ENCODE measurements at regions not wholly inside any gene's neighbourhood (a gene's known extent, or its start where the extent isn't known, plus 50 kb on each side); places are given as distances from the start of the nearest gene placed in this dataset.

- POLR2A ChIA-PET = no interaction called here
- no peak for FAIRE-seq
- Histone ChIP-seq H3K27ac (ENCODE audit: control insufficient read depth, insufficient read depth) (no peak overlapping the region), H3K4me1 (ENCODE audit: control insufficient read depth, insufficient read depth, low read length) (no peaks in the 10 kb centered on the region), H3K4me3 (no peak overlapping the region), H3K27me3 (replicated peaks in 1 of 2; ENCODE audit: control insufficient read depth in 2 of 2, insufficient read depth in 2 of 2, low read length in 1 of 2) (no peaks in the 10 kb centered on the region; a peak in 1 of 4 replicates), H3K9me3 (replicated peaks; ENCODE audit: control insufficient read depth, insufficient read depth, low read length) (no peaks in the 10 kb centered on the region), H3K79me2 (ENCODE audit: control insufficient read depth, insufficient read depth, low read length) (no peaks in the 10 kb centered on the region), H4K20me1 (ENCODE audit: control insufficient read depth, insufficient read depth) (no peaks in the 10 kb centered on the region), H3K9ac (ENCODE audit: control insufficient read depth, insufficient read depth, low read length) (no peak overlapping the region), H2AFZ (ENCODE audit: control insufficient read depth, low read depth, low read length) (no peak overlapping the region), H3K4me2 (ENCODE audit: control insufficient read depth, insufficient read depth) (no peak overlapping the region), H3K36me3 (ENCODE audit: control insufficient read depth in 2 of 2, insufficient read depth in 2 of 2, low read length in 1 of 2) (no peaks in the 10 kb centered on the region)
- in situ Hi-C loops (cut with MboI) = no loop called here
- DNase-seq (ENCODE audit: low read depth, low spot score) = no peak
- intact Hi-C loops (cut with micrococcal nuclease; ENCODE audit: unreplicated experiment) = no loop called here
- 0% methylated on average over 2 of the region's 2 CpGs for WGBS (ENCODE audit: insufficient coverage, insufficient replicate concordance, low lambda C conversion rate, missing lambda C conversion rate)
- CTCF ChIA-PET = interaction anchor here (0.7 kb wide), 1 partner anchor 22 kb away, joined by 3 read pairs; no protein-coding TSS in a partner anchor
- RAD21 ChIA-PET (ENCODE audit: unreplicated experiment) = no interaction called here
- SMC1A ChIA-PET (ENCODE audit: uncharacterized antibody, unreplicated experiment) = interaction anchor here (0.6 kb wide), 1 partner anchor 369 kb away, joined by 3 read pairs; no protein-coding TSS in a partner anchor
- ATAC-seq = no peak
- BruUV-seq (replicated peaks) = no TSS peak
- TF ChIP-seq ETV6 (conservative IDR thresholded peaks at IDR 0.05 in 1 of 2, IDR thresholded peaks at IDR 0.05 in 1 of 2; ENCODE audit: borderline replicate concordance in 1 of 2, low read depth in 1 of 2) (no peak), SMAD1 (IDR thresholded peaks at IDR 0.05; ENCODE audit: low read depth, partially characterized antibody) (no peak), BCL3 (IDR thresholded peaks at IDR 0.05; ENCODE audit: borderline replicate concordance, insufficient read depth, low read depth, low read length, poor library complexity, severe bottlenecking) (no peak), REST (IDR thresholded peaks at IDR 0.05; ENCODE audit: low read depth, low read length) (no peak), BACH1 (IDR thresholded peaks at IDR 0.05; ENCODE audit: borderline replicate concordance) (no peak), NFYA (IDR thresholded peaks at IDR 0.05; ENCODE audit: borderline replicate concordance, low read depth, low read length) (no peak), ZBTB11 (CRISPR knock-in tag; IDR thresholded peaks at IDR 0.05) (no peak), CREM (IDR thresholded peaks at IDR 0.05; ENCODE audit: low read depth) (no peak), RELA (IDR thresholded peaks at IDR 0.05; ENCODE audit: borderline replicate concordance, partially characterized antibody) (no peak), SREBF1 (IDR thresholded peaks at IDR 0.05; ENCODE audit: low read length) (no peak), PBX3 (IDR thresholded peaks at IDR 0.05; ENCODE audit: insufficient replicate concordance, low read depth, low read length) (no peak), NR2F1 (conservative IDR thresholded peaks at IDR 0.05) (no peak)
These were observed 73.4 kb downstream of the FRMPD3 start for GRCh38 chrX:107522901-107523300.
